Upper lobe of left lung (tissue), 6 donors: ENCODE measurements at regions not wholly inside any gene's neighbourhood (a gene's known extent, or its start where the extent isn't known, plus 50 kb on each side); places are given as distances from the start of the nearest gene placed in this dataset.
A peak's percentile ranks its signal among the peaks of the same experiment; 100 is the strongest.

Experiments used
- ATAC-seq, 2 donors: fragments of 200-7000 bp; cut with Tn5 transposase; one replicate each; pipeline ENCODE4 v1.9.1; 2022; ENCODE audit warnings: mild to moderate bottlenecking in 2 of 2, moderate library complexity in 2 of 2; ENCODE audit not compliant: low FRiP score in 2 of 2
- DNase-seq, 2 donors: peaks; one replicate each; pipeline ENCODE4 v3.0.0-alpha.2; 2019 to 2020
- H3K27ac ChIP-seq, 4 donors: fragments of 200-600 bp; sonication (generic); one replicate each; pipeline ENCODE4 v1.5.1; 2016 to 2019
- H3K27me3 ChIP-seq, 4 donors: fragments of 200-600 bp; sonication (generic); one replicate each; pipeline ENCODE4 v1.5.1; 2017 to 2019
- H3K36me3 ChIP-seq, 4 donors: fragments of 200-600 bp; sonication (generic); one replicate each; pipeline ENCODE4 v1.5.1; 2016 to 2019
- H3K4me1 ChIP-seq, 4 donors: fragments of 200-600 bp; sonication (generic); one replicate each; pipeline ENCODE4 v1.5.1; 2018 to 2019
- H3K4me3 ChIP-seq, 4 donors: fragments of 200-600 bp; sonication (generic); one replicate each; pipeline ENCODE4 v1.5.1; 2017 to 2019; ENCODE audit warnings: mild to moderate bottlenecking in 2 of 4, moderate library complexity in 1 of 4
- H3K9me3 ChIP-seq, 4 donors: fragments of 200-600 bp; sonication (generic); one replicate each; pipeline ENCODE4 v1.5.1; 2018 to 2019
- CTCF ChIP-seq, 6 experiments: fragments of 450-650 bp in 4 of 6; fragments of 200-600 bp in 2 of 6; sonication (generic) in 2 of 6; IDR thresholded peaks; one replicate each; pipeline ENCODE4 v1.5.1; 2016 to 2019; ENCODE audit warnings: antibody characterized with exemption in 6 of 6
- EP300 ChIP-seq, 4 donors: sonication (generic); formaldehyde crosslinking; IDR thresholded peaks; one replicate each; pipeline ENCODE4 v1.5.1; 2017; ENCODE audit warnings: antibody characterized with exemption in 4 of 4, control low read depth in 2 of 4
- POLR2A ChIP-seq, 4 donors: fragments of 450-650 bp; IDR thresholded peaks; one replicate each; pipeline ENCODE4 v1.5.1; 2016 to 2017; ENCODE audit warnings: antibody characterized with exemption in 4 of 4, mild to moderate bottlenecking in 2 of 4
- POLR2AphosphoS5 ChIP-seq, 2 donors: sonication (generic); formaldehyde crosslinking; IDR thresholded peaks; one replicate each; pipeline ENCODE4 v1.5.1; 2017; ENCODE audit warnings: antibody characterized with exemption in 2 of 2
- WGBS, 2 donors: methylation state at CpG; one replicate each; pipeline ENCODE4 v1.1.5; 2017 to 2018; 5-methylcytosine and 5-hydroxymethylcytosine counted together
- donor health status: DM: no; HTN: no; CAD: no; lungs with moderate emphysema.
- donor health status: DM: no; HTN: yes; CAD: no; lungs with severe emphysema.

- no peak overlapping the region for H3K27ac ChIP-seq
- TF ChIP-seq POLR2A (IDR thresholded peaks at IDR 0.05) (no peak), POLR2AphosphoS5 (IDR thresholded peaks at IDR 0.05) (no peak), EP300 (IDR thresholded peaks at IDR 0.05) (no peak), CTCF (IDR thresholded peaks at IDR 0.05) (no peak)
- no peaks in the 10 kb centered on the region for H3K9me3 ChIP-seq
- DNase-seq = no peak
- H3K36me3 ChIP-seq = no peaks in the 10 kb centered on the region
- WGBS, 2 donors = 69 to 77% methylated on average over 3 to 4 of the region's 4 CpGs
- no peak for ATAC-seq
- H3K27me3 ChIP-seq = no peaks in the 10 kb centered on the region
- H3K4me3 ChIP-seq = no peak overlapping the region
- no peaks in the 10 kb centered on the region for H3K4me1 ChIP-seq
These were observed 426.2 kb downstream of the MIAT start for GRCh38 chr22:27083610-27084009.

GRCh38 chr22:27084130-27084529 is 426.7 kb downstream of the MIAT start:
- no peak for DNase-seq
- no peaks in the 10 kb centered on the region for H3K4me1 ChIP-seq
- TF ChIP-seq CTCF (IDR thresholded peaks at IDR 0.05) = no peak
- TF ChIP-seq POLR2A (IDR thresholded peaks at IDR 0.05) = no peak
- TF ChIP-seq EP300 (IDR thresholded peaks at IDR 0.05) = no peak
- no peak for TF ChIP-seq POLR2AphosphoS5 (IDR thresholded peaks at IDR 0.05)
- H3K9me3 ChIP-seq = no peaks in the 10 kb centered on the region
- no peaks in the 10 kb centered on the region for H3K36me3 ChIP-seq
- no peaks in the 10 kb centered on the region for H3K27me3 ChIP-seq
- no peak overlapping the region for H3K27ac ChIP-seq
- no peak overlapping the region for H3K4me3 ChIP-seq
- 81 to 92% methylated on average over 1 of the region's 1 CpG for WGBS, 2 donors
- no peak for ATAC-seq

GRCh38 chr22:27086080-27087044 is 429.0 kb downstream of the MIAT start:
- no peaks in the 10 kb centered on the region for H3K27me3 ChIP-seq
- no peaks in the 10 kb centered on the region for H3K36me3 ChIP-seq
- 32% methylated on average over 15 to 18 of the region's 18 CpGs for WGBS, 2 donors
- TF ChIP-seq POLR2A (IDR thresholded peaks at IDR 0.05) (no peak), POLR2AphosphoS5 (IDR thresholded peaks at IDR 0.05) (no peak)
- no peak overlapping the region for H3K27ac ChIP-seq
- H3K4me1 ChIP-seq = no peaks in the 10 kb centered on the region
- no peaks in the 10 kb centered on the region for H3K9me3 ChIP-seq
- DNase-seq = peak in 1 of 2 donors; percentile 48
- no peak overlapping the region for H3K4me3 ChIP-seq
- ATAC-seq = no peak

GRCh38 chr22:27087051-27087450 is 429.7 kb downstream of the MIAT start:
- no peaks in the 10 kb centered on the region for H3K27me3 ChIP-seq
- ATAC-seq (no peak), DNase-seq (no peak)
- H3K36me3 ChIP-seq = no peaks in the 10 kb centered on the region
- no peak overlapping the region for H3K27ac ChIP-seq
- no peaks in the 10 kb centered on the region for H3K9me3 ChIP-seq
- no peaks in the 10 kb centered on the region for H3K4me1 ChIP-seq
- TF ChIP-seq EP300 (IDR thresholded peaks at IDR 0.05) (no peak), POLR2A (IDR thresholded peaks at IDR 0.05) (no peak)
- H3K4me3 ChIP-seq = no peak overlapping the region
- WGBS, 2 donors = 72 to 75% methylated on average over 4 of the region's 4 CpGs

- WGBS, 2 donors = 0% methylated on average over 1 of the region's 1 CpG
- Histone ChIP-seq H3K9me3 (no peaks in the 10 kb centered on the region), H3K27me3 (no peaks in the 10 kb centered on the region), H3K36me3 (no peaks in the 10 kb centered on the region), H3K4me1 (no peaks in the 10 kb centered on the region), H3K27ac (no peak overlapping the region), H3K4me3 (no peak overlapping the region)
- TF ChIP-seq CTCF (IDR thresholded peaks at IDR 0.05) (no peak), POLR2A (IDR thresholded peaks at IDR 0.05) (no peak), POLR2AphosphoS5 (IDR thresholded peaks at IDR 0.05) (no peak), EP300 (IDR thresholded peaks at IDR 0.05) (no peak)
- DNase-seq (no peak), ATAC-seq (no peak)
These were observed 430.6 kb downstream of the MIAT start for GRCh38 chr22:27088026-27088425.

GRCh38 chr22:27089264-27089663 is 431.9 kb downstream of the MIAT start:
- Histone ChIP-seq H3K9me3 (no peaks in the 10 kb centered on the region), H3K36me3 (no peaks in the 10 kb centered on the region), H3K4me1 (no peaks in the 10 kb centered on the region), H3K27me3 (no peaks in the 10 kb centered on the region), H3K27ac (no peak overlapping the region), H3K4me3 (no peak overlapping the region)
- DNase-seq (no peak), ATAC-seq (no peak)
- TF ChIP-seq POLR2AphosphoS5 (IDR thresholded peaks at IDR 0.05) (no peak), EP300 (IDR thresholded peaks at IDR 0.05) (no peak), POLR2A (IDR thresholded peaks at IDR 0.05) (no peak), CTCF (IDR thresholded peaks at IDR 0.05) (no peak)
- 53 to 55% methylated on average over 3 of the region's 3 CpGs for WGBS, 2 donors
